H1 (cell line): ENCODE measurements at regions not wholly inside any gene's neighbourhood (a gene's known extent, or its start where the extent isn't known, plus 50 kb on each side); places are given as distances from the start of the nearest gene placed in this dataset.

Experiments
- CREB1 ChIP-seq: IDR thresholded peaks from 2 replicates; pipeline ENCODE4 v1.6.1; 2012; ENCODE audit warnings: inconsistent platforms
- CTCF ChIP-seq, 3 experiments: IDR thresholded peaks; 1 replicate in 2 of 3; 2 replicates in 1 of 3; pipeline versions ENCODE4 v1.5.1 to v1.6.1; 2011; ENCODE audit warnings: low read length in 3 of 3, mild to moderate bottlenecking in 3 of 3, inconsistent platforms in 2 of 3, low read depth in 1 of 3, moderate library complexity in 1 of 3; ENCODE audit not compliant: insufficient read depth in 1 of 3; ENCODE audit errors: control extremely low read depth in 1 of 3
- EZH2 ChIP-seq: fragments of 200-600 bp; sonication (generic); IDR thresholded peaks from 2 replicates; pipeline ENCODE4 v1.7.1; 2012; ENCODE audit warnings: low read depth, mild to moderate bottlenecking, moderate library complexity, low read length, inconsistent platforms; ENCODE audit not compliant: severe bottlenecking
- JUND ChIP-seq: IDR thresholded peaks from 2 replicates; pipeline ENCODE4 v1.6.1; 2011; ENCODE audit warnings: mild to moderate bottlenecking, improper control_type of control experiment, low read length
- POLR2AphosphoS5 ChIP-seq: IDR thresholded peaks from 2 replicates; pipeline ENCODE4 v1.6.1; 2011; ENCODE audit warnings: low read depth, low read length
- SIN3A ChIP-seq, 2 experiments: IDR thresholded peaks in 1 of 2; conservative IDR thresholded peaks in 1 of 2; 2 replicates each; pipeline ENCODE4 v1.6.1; 2011 to 2012; ENCODE audit warnings: low read length in 2 of 2, improper control_type of control experiment in 1 of 2, low read depth in 1 of 2, mild to moderate bottlenecking in 1 of 2
- YY1 ChIP-seq: IDR thresholded peaks from 2 replicates; pipeline ENCODE4 v1.6.1; 2011; ENCODE audit warnings: low read depth, mild to moderate bottlenecking, low read length

- TF ChIP-seq EZH2 (no peak), SIN3A (conservative IDR thresholded peaks at IDR 0.05 in 1 of 2, IDR thresholded peaks at IDR 0.05 in 1 of 2; ENCODE audit: low read depth in 1 of 2, low read length in 2 of 2) (no peak), YY1 (no peak), CTCF (IDR thresholded peaks at IDR 0.05; ENCODE audit: control extremely low read depth in 1 of 3, insufficient read depth in 1 of 3, low read depth in 1 of 3, low read length in 3 of 3) (no peak), CREB1 (no peak), POLR2AphosphoS5 (no peak), JUND (no peak)
Measured at GRCh38 chr3:176399193-176399592, 798.1 kb downstream of the TBL1XR1 start.
